ENCODE measurements at regions not wholly inside any gene's neighbourhood (a gene's known extent, or its start where the extent isn't known, plus 50 kb on each side); places are given as distances from the start of the nearest gene placed in this dataset.

GRCh38 chr2:77920838-77921366, 398.7 kb upstream of the LRRTM4 start:
- Mint-ChIP-seq H3K36me3 (ENCODE audit: insufficient read depth in 2 of 2) (no peaks in the 10 kb centered on the region), H3K4me1 (ENCODE audit: low read depth) (no peaks in the 10 kb centered on the region), H3K9me3 (peaks cover 7 to 11% of the 10 kb centered on the region in 2 donors), H3K27ac (no peak overlapping the region), H3K27me3 (ENCODE audit: low read depth) (no peaks in the 10 kb centered on the region), H3K4me3 (no peak overlapping the region)
- no peak for DNase-seq
- ATAC-seq (replicated peaks in 1 of 2) = no peak

GRCh38 chr2:77922567-77922966, 400.4 kb upstream of the LRRTM4 start:
- DNase-seq = no peak
- Mint-ChIP-seq H3K4me3 (no peak overlapping the region), H3K36me3 (ENCODE audit: insufficient read depth in 2 of 2) (no peaks in the 10 kb centered on the region), H3K4me1 (ENCODE audit: low read depth) (no peaks in the 10 kb centered on the region), H3K9me3 (peaks cover 5 to 11% of the 10 kb centered on the region in 2 donors), H3K27ac (no peak overlapping the region), H3K27me3 (ENCODE audit: low read depth) (no peaks in the 10 kb centered on the region)
- no peak for ATAC-seq (replicated peaks in 1 of 2)

GRCh38 chr2:77937366-77937765, 415.2 kb upstream of the LRRTM4 start:
- Mint-ChIP-seq H3K27me3 (ENCODE audit: low read depth) (no peaks in the 10 kb centered on the region), H3K36me3 (ENCODE audit: insufficient read depth in 2 of 2) (no peaks in the 10 kb centered on the region), H3K27ac (no peak overlapping the region), H3K9me3 (peaks cover 6 to 10% of the 10 kb centered on the region in 2 donors), H3K4me3 (no peak overlapping the region), H3K4me1 (ENCODE audit: low read depth) (no peaks in the 10 kb centered on the region)
- ATAC-seq (replicated peaks in 1 of 2) = no peak
- no peak for DNase-seq

- Mint-ChIP-seq H3K36me3 (ENCODE audit: insufficient read depth in 2 of 2) (no peaks in the 10 kb centered on the region), H3K27ac (no peak overlapping the region), H3K9me3 (peaks cover 4 to 12% of the 10 kb centered on the region in 2 donors), H3K4me3 (no peak overlapping the region), H3K4me1 (ENCODE audit: low read depth) (no peaks in the 10 kb centered on the region), H3K27me3 (ENCODE audit: low read depth) (no peaks in the 10 kb centered on the region)
- no peak for ATAC-seq (replicated peaks in 1 of 2)
- no peak for DNase-seq
These were observed 416.3 kb upstream of the LRRTM4 start for GRCh38 chr2:77938462-77938861.

GRCh38 chr2:77939370-77939769, 417.2 kb upstream of the LRRTM4 start:
- H3K9me3 Mint-ChIP-seq = peaks cover 7 to 12% of the 10 kb centered on the region in 2 donors
- no peaks in the 10 kb centered on the region for H3K4me1 Mint-ChIP-seq (ENCODE audit: low read depth)
- DNase-seq (no peak), ATAC-seq (replicated peaks in 1 of 2) (no peak)
- H3K27me3 Mint-ChIP-seq (ENCODE audit: low read depth) = no peaks in the 10 kb centered on the region
- no peak overlapping the region for H3K4me3 Mint-ChIP-seq
- H3K36me3 Mint-ChIP-seq (ENCODE audit: insufficient read depth in 2 of 2) = no peaks in the 10 kb centered on the region
- no peak overlapping the region for H3K27ac Mint-ChIP-seq

- Mint-ChIP-seq H3K36me3 (ENCODE audit: insufficient read depth in 2 of 2) (no peaks in the 10 kb centered on the region), H3K4me3 (no peak overlapping the region), H3K9me3 (peaks cover 8 to 14% of the 10 kb centered on the region in 2 donors), H3K27ac (no peak overlapping the region), H3K4me1 (ENCODE audit: low read depth) (no peaks in the 10 kb centered on the region), H3K27me3 (ENCODE audit: low read depth) (no peaks in the 10 kb centered on the region)
- ATAC-seq (replicated peaks in 1 of 2) (no peak), DNase-seq (no peak)
These were observed 417.6 kb upstream of the LRRTM4 start for GRCh38 chr2:77939801-77940200.

- H3K4me1 Mint-ChIP-seq (ENCODE audit: low read depth) = no peaks in the 10 kb centered on the region
- no peak for ATAC-seq (replicated peaks in 1 of 2)
These were observed 432.8 kb upstream of the LRRTM4 start for GRCh38 chr2:77954931-77955330.

GRCh38 chr2:77962943-77963342, 440.8 kb upstream of the LRRTM4 start:
- Mint-ChIP-seq H3K4me1 (ENCODE audit: low read depth) (no peaks in the 10 kb centered on the region), H3K9me3 (peaks cover 16 to 23% of the 10 kb centered on the region in 2 donors), H3K36me3 (ENCODE audit: insufficient read depth in 2 of 2) (peaks cover 2 to 9% of the 10 kb centered on the region in 2 donors), H3K4me3 (no peak overlapping the region), H3K27ac (no peak overlapping the region), H3K27me3 (ENCODE audit: low read depth) (no peaks in the 10 kb centered on the region)
- no peak for DNase-seq
- no peak for ATAC-seq (replicated peaks in 1 of 2)

More at GRCh38 chr2:77954931-77955330, 432.8 kb upstream of the LRRTM4 start:
- Mint-ChIP-seq H3K36me3 (ENCODE audit: insufficient read depth in 2 of 2) (peaks cover 0 to 1% of the 10 kb centered on the region in 2 donors), H3K9me3 (peaks cover 11 to 12% of the 10 kb centered on the region in 2 donors), H3K27me3 (ENCODE audit: low read depth) (no peaks in the 10 kb centered on the region), H3K4me3 (no peak overlapping the region), H3K27ac (no peak overlapping the region)
- DNase-seq = no peak

GRCh38 chr2:77977471-77978063, 455.4 kb upstream of the LRRTM4 start:
- DNase-seq (no peak), ATAC-seq (replicated peaks in 1 of 2) (no peak)
- no peaks in the 10 kb centered on the region for H3K27me3 Mint-ChIP-seq (ENCODE audit: low read depth)
- H3K9me3 Mint-ChIP-seq = peaks cover 5 to 15% of the 10 kb centered on the region in 2 donors
- H3K36me3 Mint-ChIP-seq (ENCODE audit: insufficient read depth in 2 of 2) = peaks cover 1 to 3% of the 10 kb centered on the region in 2 donors
- no peaks in the 10 kb centered on the region for H3K4me1 Mint-ChIP-seq (ENCODE audit: low read depth)
- no peak overlapping the region for H3K4me3 Mint-ChIP-seq
- no peak overlapping the region for H3K27ac Mint-ChIP-seq

- peaks cover 0 to 2% of the 10 kb centered on the region in 2 donors for H3K9me3 Mint-ChIP-seq
- no peak overlapping the region for H3K4me3 Mint-ChIP-seq
- no peak overlapping the region for H3K27ac Mint-ChIP-seq
- DNase-seq (no peak), ATAC-seq (replicated peaks in 1 of 2) (no peak)
- H3K4me1 Mint-ChIP-seq (ENCODE audit: low read depth) = no peaks in the 10 kb centered on the region
- peaks cover 0 to 1% of the 10 kb centered on the region in 2 donors for H3K36me3 Mint-ChIP-seq (ENCODE audit: insufficient read depth in 2 of 2)
- no peaks in the 10 kb centered on the region for H3K27me3 Mint-ChIP-seq (ENCODE audit: low read depth)
These were observed 473.0 kb upstream of the LRRTM4 start for GRCh38 chr2:77995161-77995560.

- H3K36me3 Mint-ChIP-seq (ENCODE audit: insufficient read depth in 2 of 2) = peaks cover 0 to 1% of the 10 kb centered on the region in 2 donors
- H3K4me1 Mint-ChIP-seq (ENCODE audit: low read depth) = no peaks in the 10 kb centered on the region
- ATAC-seq (replicated peaks in 1 of 2) (no peak), DNase-seq (no peak)
- H3K9me3 Mint-ChIP-seq = peaks cover 2% of the 10 kb centered on the region in 2 donors
- no peak overlapping the region for H3K27ac Mint-ChIP-seq
- no peaks in the 10 kb centered on the region for H3K27me3 Mint-ChIP-seq (ENCODE audit: low read depth)
- H3K4me3 Mint-ChIP-seq = no peak overlapping the region
These were observed 477.2 kb upstream of the LRRTM4 start for GRCh38 chr2:77999376-77999775.

GRCh38 chr2:78009289-78009688, 487.1 kb upstream of the LRRTM4 start:
- Mint-ChIP-seq H3K9me3 (peaks cover 2 to 12% of the 10 kb centered on the region in 2 donors), H3K4me1 (ENCODE audit: low read depth) (no peaks in the 10 kb centered on the region), H3K27me3 (ENCODE audit: low read depth) (no peaks in the 10 kb centered on the region), H3K36me3 (ENCODE audit: insufficient read depth in 2 of 2) (peaks cover 2% of the 10 kb centered on the region in 2 donors), H3K27ac (no peak overlapping the region), H3K4me3 (no peak overlapping the region)
- DNase-seq (no peak), ATAC-seq (replicated peaks in 1 of 2) (no peak)

- DNase-seq (no peak), ATAC-seq (replicated peaks in 1 of 2) (no peak)
- H3K27me3 Mint-ChIP-seq (ENCODE audit: low read depth) = no peaks in the 10 kb centered on the region
- H3K4me1 Mint-ChIP-seq (ENCODE audit: low read depth) = no peaks in the 10 kb centered on the region
- H3K4me3 Mint-ChIP-seq = no peak overlapping the region
- peaks cover 9 to 13% of the 10 kb centered on the region in 2 donors for H3K9me3 Mint-ChIP-seq
- peaks cover 2% of the 10 kb centered on the region in 2 donors for H3K36me3 Mint-ChIP-seq (ENCODE audit: insufficient read depth in 2 of 2)
- no peak overlapping the region for H3K27ac Mint-ChIP-seq
These were observed 489.1 kb upstream of the LRRTM4 start for GRCh38 chr2:78011251-78011650.

GRCh38 chr2:78020491-78020890, 498.3 kb upstream of the LRRTM4 start:
- H3K4me3 Mint-ChIP-seq = no peak overlapping the region
- no peak overlapping the region for H3K27ac Mint-ChIP-seq
- H3K27me3 Mint-ChIP-seq (ENCODE audit: low read depth) = no peaks in the 10 kb centered on the region
- DNase-seq = no peak
- no peaks in the 10 kb centered on the region for H3K36me3 Mint-ChIP-seq (ENCODE audit: insufficient read depth in 2 of 2)
- H3K9me3 Mint-ChIP-seq = peaks cover under 1 to 2% of the 10 kb centered on the region in 2 donors
- ATAC-seq (replicated peaks in 1 of 2) = no peak
- no peaks in the 10 kb centered on the region for H3K4me1 Mint-ChIP-seq (ENCODE audit: low read depth)
